H9 (cell line): ENCODE measurements at regions not wholly inside any gene's neighbourhood (a gene's known extent, or its start where the extent isn't known, plus 50 kb on each side); places are given as distances from the start of the nearest gene placed in this dataset.

Source experiments
- DNase-seq: peaks from one replicate; pipeline ENCODE4 v3.0.0-alpha.2; 2017
- H2AFZ ChIP-seq: one replicate; pipeline ENCODE4 v1.6.1; 2013; ENCODE audit warnings: mild to moderate bottlenecking, low read length, control low read depth, moderate library complexity
- H2AK5ac ChIP-seq: 2 replicates; pipeline ENCODE4 v1.6.1; 2013; ENCODE audit warnings: low read length, control low read depth, mixed read lengths; ENCODE audit not compliant: insufficient read length
- H2BK120ac ChIP-seq: one replicate; pipeline ENCODE4 v1.6.1; 2013; ENCODE audit warnings: low read depth, mild to moderate bottlenecking, low read length, control low read depth, inconsistent platforms; ENCODE audit not compliant: poor library complexity, severe bottlenecking
- H2BK12ac ChIP-seq: 2 replicates; pipeline ENCODE4 v1.6.1; 2013; ENCODE audit warnings: low read length, control low read depth, mixed read lengths, low read depth; ENCODE audit not compliant: insufficient read length
- H2BK15ac ChIP-seq: 2 replicates; pipeline ENCODE4 v1.6.1; 2013; ENCODE audit warnings: low read depth, low read length, control low read depth
- H2BK20ac ChIP-seq: one replicate; pipeline ENCODE4 v1.6.1; 2013; ENCODE audit warnings: low read depth, mild to moderate bottlenecking, low read length, control low read depth, inconsistent platforms; ENCODE audit not compliant: poor library complexity, severe bottlenecking
- H2BK5ac ChIP-seq: 2 replicates; pipeline ENCODE4 v1.6.1; 2013; ENCODE audit warnings: low read length, control low read depth, mixed read lengths; ENCODE audit not compliant: insufficient read length
- H3K14ac ChIP-seq: 2 replicates; pipeline ENCODE4 v1.6.1; 2013; ENCODE audit warnings: low read length, control low read depth; ENCODE audit not compliant: insufficient read depth
- H3K18ac ChIP-seq: 2 replicates; pipeline ENCODE4 v1.6.1; 2013; ENCODE audit warnings: low read depth, mild to moderate bottlenecking, mixed read lengths, low read length, control low read depth; ENCODE audit not compliant: insufficient read length
- H3K23ac ChIP-seq: 2 replicates; pipeline ENCODE4 v1.6.1; 2013; ENCODE audit warnings: low read length, control low read depth, mixed read lengths, low read depth; ENCODE audit not compliant: insufficient read length
- H3K23me2 ChIP-seq: 2 replicates; pipeline ENCODE4 v1.6.1; 2013; ENCODE audit warnings: low read depth, mild to moderate bottlenecking, mixed read lengths, low read length, control low read depth; ENCODE audit not compliant: insufficient read length, poor library complexity, severe bottlenecking
- H3K27ac ChIP-seq: 2 replicates; pipeline ENCODE4 v1.5.1; 2013; ENCODE audit warnings: low read length, control low read depth, mixed read lengths, low read depth; ENCODE audit not compliant: insufficient read length
- H3K27me3 ChIP-seq: 2 replicates; pipeline ENCODE4 v1.6.1; 2013; ENCODE audit warnings: low read length, control low read depth, inconsistent platforms; ENCODE audit not compliant: insufficient read depth
- H3K4ac ChIP-seq: 2 replicates; pipeline ENCODE4 v1.6.1; 2013; ENCODE audit warnings: low read depth, mild to moderate bottlenecking, control low read depth, inconsistent platforms, low read length, moderate library complexity
- H3K4me1 ChIP-seq: 2 replicates; pipeline ENCODE4 v1.6.1; 2013; ENCODE audit warnings: low read length, control low read depth, inconsistent platforms; ENCODE audit not compliant: insufficient read depth
- H3K4me2 ChIP-seq: 2 replicates; pipeline ENCODE4 v1.6.1; 2013; ENCODE audit warnings: low read length, control low read depth, mixed read lengths; ENCODE audit not compliant: insufficient read length, insufficient read depth
- H3K56ac ChIP-seq: 2 replicates; pipeline ENCODE4 v1.6.1; 2013; ENCODE audit warnings: low read depth, mild to moderate bottlenecking, mixed read lengths, low read length, control low read depth; ENCODE audit not compliant: insufficient read length
- H3K79me1 ChIP-seq: 2 replicates; pipeline ENCODE4 v1.6.1; 2013; ENCODE audit warnings: low read depth, mild to moderate bottlenecking, moderate library complexity, low read length, control low read depth, inconsistent platforms; ENCODE audit not compliant: insufficient read depth, poor library complexity, severe bottlenecking
- H3K79me2 ChIP-seq: 2 replicates; pipeline ENCODE4 v1.6.1; 2013; ENCODE audit warnings: low read length, control low read depth, inconsistent platforms; ENCODE audit not compliant: insufficient read depth
- H3K9ac ChIP-seq: 2 replicates; pipeline ENCODE4 v1.6.1; 2013; ENCODE audit warnings: low read length, control low read depth, mixed read lengths; ENCODE audit not compliant: insufficient read length; ENCODE audit errors: extremely low read depth
- H3K9me3 ChIP-seq: one replicate; pipeline ENCODE4 v1.6.1; 2013; ENCODE audit warnings: low read depth, low read length, inconsistent platforms; ENCODE audit not compliant: control insufficient read depth
- H3T11ph ChIP-seq: one replicate; pipeline ENCODE4 v1.6.1; 2013; ENCODE audit warnings: mild to moderate bottlenecking, low read length, control low read depth, inconsistent platforms
- H4K20me1 ChIP-seq: one replicate; pipeline ENCODE4 v1.6.1; 2013; ENCODE audit not compliant: control insufficient read depth, insufficient read length, insufficient read depth
- H4K5ac ChIP-seq: 2 replicates; pipeline ENCODE4 v1.6.1; 2013; ENCODE audit warnings: low read depth, mild to moderate bottlenecking, mixed read lengths, low read length, control low read depth; ENCODE audit not compliant: insufficient read length
- H4K8ac ChIP-seq: replicated peaks from 2 replicates; pipeline ENCODE4 v1.6.1; 2013; ENCODE audit warnings: low read length, control low read depth, mixed read lengths, low read depth; ENCODE audit not compliant: insufficient read length
- H4K91ac ChIP-seq: 2 replicates; pipeline ENCODE4 v1.6.1; 2013; ENCODE audit warnings: low read depth, mild to moderate bottlenecking, moderate library complexity, mixed read lengths, low read length, control low read depth; ENCODE audit not compliant: insufficient read length
- H3K27ac Mint-ChIP-seq, 3 experiments: 2 replicates in 2 of 3; 3 replicates in 1 of 3; pipeline ENCODE4 v1.8.0; 2020 to 2021; ENCODE audit warnings: mixed read lengths in 3 of 3, mild to moderate bottlenecking in 1 of 3, moderate library complexity in 1 of 3
- H3K27me3 Mint-ChIP-seq: 2 replicates; pipeline ENCODE4 v1.8.0; 2021; ENCODE audit warnings: low read depth, mild to moderate bottlenecking, moderate library complexity, mixed read lengths
- H3K36me3 Mint-ChIP-seq, 3 experiments: 2 replicates in 2 of 3; 3 replicates in 1 of 3; pipeline ENCODE4 v1.8.0; 2020 to 2021; ENCODE audit warnings: low read depth in 3 of 3, mixed read lengths in 3 of 3; ENCODE audit not compliant: insufficient read depth in 1 of 3
- H3K4me1 Mint-ChIP-seq, 2 experiments: 2 replicates each; pipeline ENCODE4 v1.8.0; 2020; ENCODE audit warnings: mixed read lengths in 2 of 2
- H3K4me3 Mint-ChIP-seq, 2 experiments: 2 replicates in 1 of 2; 3 replicates in 1 of 2; pipeline ENCODE4 v1.8.0; 2020 to 2021; ENCODE audit warnings: mild to moderate bottlenecking in 2 of 2, mixed read lengths in 2 of 2, moderate library complexity in 1 of 2
- H3K9me3 Mint-ChIP-seq, 2 experiments: 2 replicates in 1 of 2; 3 replicates in 1 of 2; pipeline ENCODE4 v1.8.0; 2020; ENCODE audit warnings: mild to moderate bottlenecking in 2 of 2, mixed read lengths in 2 of 2, moderate library complexity in 1 of 2
- CTCF ChIP-seq: fragments of 200-600 bp; sonication (generic); conservative IDR thresholded peaks from 3 replicates; pipeline ENCODE4 v1.8.0; 2021; ENCODE audit warnings: antibody characterized with exemption, mild to moderate bottlenecking
- WGBS: extraction: QIAGEN DNeasy Blood & Tissue Kit; methylation state at CpG from one replicate; pipeline ENCODE4 v1.1.7; 2013; ENCODE audit warnings: missing lambda C conversion rate, low lambda C conversion rate, mixed read lengths; ENCODE audit not compliant: insufficient read length; ENCODE audit errors: extremely low coverage; 5-methylcytosine and 5-hydroxymethylcytosine counted together

GRCh38 chr3:170764017-170764416 lies 106.0 kb downstream of the RPL22L1 start:
- DNase-seq = no peak
- Histone ChIP-seq H2BK5ac (no peak overlapping the region), H3K79me2 (no peaks in the 10 kb centered on the region), H3K4me1 (no peaks in the 10 kb centered on the region; the same call in 1 of the 2 replicates), H3K56ac (no peak overlapping the region), H2BK120ac (no peak overlapping the region), H3K9me3 (no peaks in the 10 kb centered on the region), H4K5ac (no peak overlapping the region), H3T11ph (no peak overlapping the region), H3K9ac (no peak overlapping the region), H3K23ac (no peak overlapping the region), H3K14ac (no peak overlapping the region), H4K20me1 (no peaks in the 10 kb centered on the region), H2BK12ac (no peak overlapping the region), H2AFZ (no peak overlapping the region), H4K8ac (no peak overlapping the region), H2BK20ac (no peak overlapping the region), H4K91ac (no peak overlapping the region), H2BK15ac (no peak overlapping the region), H3K27me3 (no peaks in the 10 kb centered on the region), H3K18ac (no peak overlapping the region), H2AK5ac (no peak overlapping the region), H3K23me2 (no peaks in the 10 kb centered on the region), H3K79me1 (no peaks in the 10 kb centered on the region), H3K4me2 (no peak overlapping the region), H3K27ac (no peak overlapping the region), H3K4ac (no peak overlapping the region)
- H3K36me3 Mint-ChIP-seq = no peaks in the 10 kb centered on the region
- no peak overlapping the region for H3K4me3 Mint-ChIP-seq
- WGBS = no CpG with 5 or more reads among the region's 1 CpG
- H3K27me3 Mint-ChIP-seq = no peaks in the 10 kb centered on the region
- TF ChIP-seq CTCF = no peak
- peaks cover 9 to 11% of the 10 kb centered on the region in 2 experiments for H3K4me1 Mint-ChIP-seq
- no peak overlapping the region; a peak in 1 of 7 replicates for H3K27ac Mint-ChIP-seq
- H3K9me3 Mint-ChIP-seq = no peaks in the 10 kb centered on the region
